Loucy (cell line): ENCODE measurements at regions not wholly inside any gene's neighbourhood (a gene's known extent, or its start where the extent isn't known, plus 50 kb on each side); places are given as distances from the start of the nearest gene placed in this dataset.

Source experiments
- EZH2phosphoT487 ChIP-seq: fragments of 200-600 bp; IDR thresholded peaks from 2 replicates; pipeline ENCODE4 v1.6.1; 2018; ENCODE audit warnings: antibody characterized with exemption, mild to moderate bottlenecking, moderate library complexity, borderline replicate concordance
- TF ChIP-seq, protein P1 (sequence below): fragments of 200-600 bp; sonication (generic); conservative IDR thresholded peaks from 2 replicates; pipeline ENCODE4 v1.5.1; 2014; ENCODE audit warnings: mild to moderate bottlenecking, antibody characterized with exemption, low read length

DNA sequence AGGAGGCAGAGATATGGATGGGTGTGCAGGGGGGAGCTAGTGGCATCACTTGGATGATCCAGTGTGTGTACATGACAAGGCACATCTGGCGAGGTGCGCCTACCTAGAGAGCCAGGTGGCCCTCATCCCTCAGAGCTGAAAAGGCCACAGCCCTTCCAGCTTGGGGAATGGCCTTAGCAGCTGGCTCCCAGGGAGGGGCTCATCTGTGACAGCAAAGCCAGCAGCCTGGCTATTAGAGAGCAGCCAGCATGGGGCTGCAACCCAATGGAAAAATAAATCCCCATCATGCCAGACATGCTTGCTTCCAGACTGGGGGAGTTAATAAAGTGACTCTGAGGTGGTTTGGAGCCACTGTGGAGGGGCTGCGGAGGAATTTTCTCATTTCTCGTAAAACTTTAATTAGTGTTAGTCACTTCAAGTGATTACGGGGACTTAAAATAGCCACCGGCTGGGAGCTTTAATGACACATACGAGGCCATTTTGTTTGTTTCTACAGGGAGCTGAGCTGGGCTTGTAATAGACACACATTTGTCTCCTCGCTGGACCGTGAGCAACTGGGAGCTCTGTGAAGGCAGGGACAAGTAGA, 111.2 kb upstream of the ALX4 start:
- TF ChIP-seq, protein P1, sequence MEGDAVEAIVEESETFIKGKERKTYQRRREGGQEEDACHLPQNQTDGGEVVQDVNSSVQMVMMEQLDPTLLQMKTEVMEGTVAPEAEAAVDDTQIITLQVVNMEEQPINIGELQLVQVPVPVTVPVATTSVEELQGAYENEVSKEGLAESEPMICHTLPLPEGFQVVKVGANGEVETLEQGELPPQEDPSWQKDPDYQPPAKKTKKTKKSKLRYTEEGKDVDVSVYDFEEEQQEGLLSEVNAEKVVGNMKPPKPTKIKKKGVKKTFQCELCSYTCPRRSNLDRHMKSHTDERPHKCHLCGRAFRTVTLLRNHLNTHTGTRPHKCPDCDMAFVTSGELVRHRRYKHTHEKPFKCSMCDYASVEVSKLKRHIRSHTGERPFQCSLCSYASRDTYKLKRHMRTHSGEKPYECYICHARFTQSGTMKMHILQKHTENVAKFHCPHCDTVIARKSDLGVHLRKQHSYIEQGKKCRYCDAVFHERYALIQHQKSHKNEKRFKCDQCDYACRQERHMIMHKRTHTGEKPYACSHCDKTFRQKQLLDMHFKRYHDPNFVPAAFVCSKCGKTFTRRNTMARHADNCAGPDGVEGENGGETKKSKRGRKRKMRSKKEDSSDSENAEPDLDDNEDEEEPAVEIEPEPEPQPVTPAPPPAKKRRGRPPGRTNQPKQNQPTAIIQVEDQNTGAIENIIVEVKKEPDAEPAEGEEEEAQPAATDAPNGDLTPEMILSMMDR, result no peak
- TF ChIP-seq EZH2phosphoT487, result no peak
